Psoas muscle (tissue), 7 donors: ENCODE measurements at regions not wholly inside any gene's neighbourhood (a gene's known extent, or its start where the extent isn't known, plus 50 kb on each side); places are given as distances from the start of the nearest gene placed in this dataset.

Source experiments
- ATAC-seq, 4 donors: fragments of 200-7000 bp; cut with Tn5 transposase; one replicate each; pipeline ENCODE4 v1.9.1; 2020; ENCODE audit warnings: moderate library complexity in 3 of 4, mild to moderate bottlenecking in 2 of 4
- DNase-seq, 2 donors: peaks; one replicate each; pipeline ENCODE4 v3.0.0-alpha.2; 2020
- H3K27ac ChIP-seq: fragments of 200-600 bp; one replicate; pipeline ENCODE4 v1.8.0; 2022
- H3K27me3 ChIP-seq, 3 donors: fragments of 200-600 bp in 1 of 3; one replicate each; pipeline versions ENCODE4 v1.6.1 to v1.8.0; 2013 to 2022; ENCODE audit warnings: low read length in 2 of 3, mild to moderate bottlenecking in 2 of 3, moderate library complexity in 1 of 3; ENCODE audit not compliant: insufficient read depth in 3 of 3
- H3K36me3 ChIP-seq, 2 donors: fragments of 200-600 bp in 1 of 2; one replicate each; pipeline versions ENCODE4 v1.6.1 to v1.8.0; 2013 to 2022; ENCODE audit warnings: low read depth in 1 of 2, mild to moderate bottlenecking in 1 of 2, moderate library complexity in 1 of 2; ENCODE audit not compliant: insufficient read depth in 1 of 2
- H3K4me1 ChIP-seq: fragments of 200-600 bp; one replicate; pipeline ENCODE4 v1.8.0; 2022
- H3K4me3 ChIP-seq: fragments of 200-600 bp; one replicate; pipeline ENCODE4 v1.8.0; 2022; ENCODE audit warnings: mild to moderate bottlenecking
- H3K9me3 ChIP-seq: fragments of 200-600 bp; one replicate; pipeline ENCODE4 v1.8.0; 2022
- WGBS, 3 donors: extraction: QIAGEN DNeasy Blood & Tissue Kit; methylation state at CpG; one replicate each; pipeline versions ENCODE4 v1.1.6 to v1.1.7; 2013; 5-methylcytosine and 5-hydroxymethylcytosine counted together
- intact Hi-C, 2 donors: fragments of 100-400 bp; cut with DNase I; formaldehyde crosslinking; loops; one replicate each; pipeline versions ENCODE4 v1.11.0 to v1.14.2; 2022
- TF ChIP-seq, protein P1 (sequence below): fragments of 200-600 bp; IDR thresholded peaks from one replicate; pipeline ENCODE4 v1.8.0; 2022; ENCODE audit warnings: antibody characterized with exemption
- donor health status: healthy with polysubstance abuse.
- donor health status: DM: no; HTN: no; CAD: no; lungs with moderate emphysema.
- donor health status: Bipolar disorder and iron deficiency.
- donor health status: healthy.
- donor health status: DM: yes; HTN: yes; CAD: no.
- donor health status: DM: no; HTN: no; CAD: no.
- donor health status: DM: yes; HTN: yes; CAD: no.

DNA sequence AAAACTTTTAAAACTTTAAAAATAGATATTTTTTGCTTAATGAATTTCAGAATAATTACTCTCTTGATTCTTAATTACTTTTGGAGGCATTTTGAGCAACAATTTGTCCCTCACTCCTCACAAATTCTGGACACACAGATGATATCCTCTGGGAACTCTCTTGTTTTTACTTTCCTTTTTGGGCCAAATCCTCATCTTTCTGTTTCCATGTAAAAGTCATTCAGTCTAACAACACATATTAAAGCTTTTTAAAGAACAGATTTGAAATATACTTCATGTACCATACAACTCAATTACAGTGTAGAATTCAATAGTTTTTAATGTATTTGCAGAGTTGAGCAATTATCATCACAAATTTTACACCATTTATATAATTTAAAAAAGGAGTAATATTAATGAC is 983.1 kb downstream of the STIM2 start:
- TF ChIP-seq, protein P1, sequence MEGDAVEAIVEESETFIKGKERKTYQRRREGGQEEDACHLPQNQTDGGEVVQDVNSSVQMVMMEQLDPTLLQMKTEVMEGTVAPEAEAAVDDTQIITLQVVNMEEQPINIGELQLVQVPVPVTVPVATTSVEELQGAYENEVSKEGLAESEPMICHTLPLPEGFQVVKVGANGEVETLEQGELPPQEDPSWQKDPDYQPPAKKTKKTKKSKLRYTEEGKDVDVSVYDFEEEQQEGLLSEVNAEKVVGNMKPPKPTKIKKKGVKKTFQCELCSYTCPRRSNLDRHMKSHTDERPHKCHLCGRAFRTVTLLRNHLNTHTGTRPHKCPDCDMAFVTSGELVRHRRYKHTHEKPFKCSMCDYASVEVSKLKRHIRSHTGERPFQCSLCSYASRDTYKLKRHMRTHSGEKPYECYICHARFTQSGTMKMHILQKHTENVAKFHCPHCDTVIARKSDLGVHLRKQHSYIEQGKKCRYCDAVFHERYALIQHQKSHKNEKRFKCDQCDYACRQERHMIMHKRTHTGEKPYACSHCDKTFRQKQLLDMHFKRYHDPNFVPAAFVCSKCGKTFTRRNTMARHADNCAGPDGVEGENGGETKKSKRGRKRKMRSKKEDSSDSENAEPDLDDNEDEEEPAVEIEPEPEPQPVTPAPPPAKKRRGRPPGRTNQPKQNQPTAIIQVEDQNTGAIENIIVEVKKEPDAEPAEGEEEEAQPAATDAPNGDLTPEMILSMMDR: no peak
- ATAC-seq: no peak

DNA sequence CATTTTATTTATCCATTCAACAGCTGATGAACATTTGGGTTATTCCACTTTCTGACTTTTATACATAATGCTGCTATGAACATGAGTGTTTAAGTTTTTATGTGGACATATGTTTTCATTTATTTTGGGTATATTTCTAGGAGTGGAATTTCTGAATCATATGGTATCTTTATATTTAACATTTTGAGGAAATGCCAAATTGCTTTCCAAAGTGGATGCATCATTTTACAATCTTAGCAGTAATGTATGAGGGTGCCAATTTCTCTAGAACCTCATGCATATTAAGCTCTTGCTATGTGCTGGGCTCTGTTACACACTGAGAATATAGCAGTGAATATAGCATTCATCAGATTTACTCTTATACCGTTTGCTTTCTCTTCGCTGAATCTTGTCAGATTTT is 983.7 kb downstream of the STIM2 start:
- 80 to 90% (median 89%) methylated on average over 2 of the region's 2 CpGs for WGBS, 3 donors
- Histone ChIP-seq H3K4me3 (no peak overlapping the region), H3K4me1 (no peaks in the 10 kb centered on the region), H3K9me3 (no peaks in the 10 kb centered on the region), H3K27me3 (no peaks in the 10 kb centered on the region), H3K27ac (no peak overlapping the region), H3K36me3 (no peaks in the 10 kb centered on the region)
- DNase-seq (no peak), ATAC-seq (no peak)
- intact Hi-C loops: no loop called here
- TF ChIP-seq, protein P1: no peak

More for the DNA sequence above, 983.1 kb downstream of the STIM2 start:
- no peaks in the 10 kb centered on the region for H3K4me1 ChIP-seq
- no peak for DNase-seq
- H3K9me3 ChIP-seq: no peaks in the 10 kb centered on the region
- H3K27me3 ChIP-seq: no peaks in the 10 kb centered on the region
- no peaks in the 10 kb centered on the region for H3K36me3 ChIP-seq
- intact Hi-C loops: no loop called here
- H3K4me3 ChIP-seq: no peak overlapping the region
- H3K27ac ChIP-seq: no peak overlapping the region

DNA sequence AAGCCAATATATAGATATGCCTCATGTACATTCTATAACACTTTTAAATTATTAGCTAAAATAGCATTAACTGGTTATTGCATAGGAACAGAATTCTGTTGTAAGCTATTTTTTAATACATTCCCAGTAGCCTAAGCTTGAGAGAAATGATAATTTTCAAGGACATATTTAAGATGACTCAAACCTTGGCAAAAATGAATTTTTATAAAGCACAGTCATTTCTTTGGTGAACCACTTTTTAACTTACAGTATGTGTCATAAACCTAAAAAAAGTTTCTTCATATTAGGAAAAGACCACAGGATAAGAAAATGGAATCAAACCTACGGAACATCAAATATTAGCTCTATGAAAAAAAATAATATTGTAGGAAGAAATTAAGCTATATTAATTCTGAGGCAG is 986.3 kb downstream of the STIM2 start:
- intact Hi-C loops: no loop called here
- no peak for DNase-seq
- Histone ChIP-seq H3K27ac (no peak overlapping the region), H3K4me1 (no peaks in the 10 kb centered on the region), H3K9me3 (no peaks in the 10 kb centered on the region), H3K4me3 (no peak overlapping the region), H3K36me3 (no peaks in the 10 kb centered on the region), H3K27me3 (no peaks in the 10 kb centered on the region)
- TF ChIP-seq, protein P1: no peak
- 85 to 93% (median 86%) methylated on average over 1 of the region's 1 CpG for whole genome bisulfite sequencing, 3 donors
- no peak for ATAC-seq

DNA sequence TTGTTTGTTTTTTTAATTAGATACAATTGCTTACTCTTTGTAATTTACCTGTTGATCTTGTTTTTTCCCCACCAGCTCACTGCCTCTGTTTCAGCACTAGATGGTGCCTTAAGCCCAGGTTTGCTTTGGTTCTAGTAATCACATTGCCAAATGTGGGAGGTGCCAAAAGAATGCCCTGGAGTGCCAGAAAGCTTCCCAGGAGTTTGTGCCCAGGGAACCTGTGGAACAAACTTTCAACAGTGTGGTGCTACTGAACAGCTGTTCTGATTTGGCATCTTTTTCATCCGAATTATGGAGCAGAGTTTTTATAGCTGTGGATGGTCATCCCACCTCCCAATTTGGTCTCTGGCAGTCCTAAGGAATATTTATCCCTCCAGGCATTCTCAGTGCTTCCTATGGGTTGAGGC is 1000.7 kb downstream of the STIM2 start:
- intact Hi-C loops: no loop called here
- TF ChIP-seq, protein P1: peak; percentile 9
- Histone ChIP-seq H3K9me3 (no peaks in the 10 kb centered on the region), H3K27ac (no peak overlapping the region), H3K36me3 (no peaks in the 10 kb centered on the region), H3K27me3 (no peaks in the 10 kb centered on the region), H3K4me1 (no peaks in the 10 kb centered on the region), H3K4me3 (no peak overlapping the region)
- DNase-seq (no peak), ATAC-seq (no peak)
- 14 to 29% (median 21%) methylated on average over 1 of the region's 1 CpG for WGBS, 3 donors

DNA sequence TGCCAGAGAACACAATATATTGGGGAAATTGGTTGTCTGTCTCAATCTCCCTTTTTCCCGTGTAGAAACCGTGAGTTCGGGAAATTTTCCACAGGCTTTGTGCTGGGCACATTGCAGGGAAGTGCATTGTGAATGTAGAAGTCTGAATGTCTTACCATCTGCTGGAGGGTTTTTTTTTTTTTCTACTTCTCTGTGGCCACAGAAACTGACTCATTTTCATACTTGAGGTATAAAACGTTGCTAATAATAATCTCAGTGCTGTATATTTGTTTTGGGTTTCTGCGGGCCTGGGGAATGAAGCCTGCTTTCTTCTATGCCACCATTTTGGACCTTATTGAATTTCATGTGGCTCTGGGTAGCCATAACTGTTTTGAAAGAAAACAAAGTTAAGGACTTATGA is 1001.2 kb downstream of the STIM2 start:
- intact Hi-C loops: no loop called here
- 52 to 73% (median 59%) methylated on average over 5 of the region's 5 CpGs for WGBS, 3 donors
- no peak for DNase-seq
- H3K4me1 ChIP-seq: no peaks in the 10 kb centered on the region
- no peak overlapping the region for H3K27ac ChIP-seq
- no peak for ATAC-seq
- H3K9me3 ChIP-seq: no peaks in the 10 kb centered on the region
- TF ChIP-seq, protein P1: no peak
- no peaks in the 10 kb centered on the region for H3K27me3 ChIP-seq
- H3K36me3 ChIP-seq: no peaks in the 10 kb centered on the region
- H3K4me3 ChIP-seq: no peak overlapping the region
